PC-9 (cell line): ENCODE measurements at regions not wholly inside any gene's neighbourhood (a gene's known extent, or its start where the extent isn't known, plus 50 kb on each side); places are given as distances from the start of the nearest gene placed in this dataset.
"Not testable (repeated sequence)": the region's sequence is repeated elsewhere in the genome, so short reads cannot be mapped to it uniquely, and the experiment has no call there.

Source experiments
- BruUV-seq: library from RNA; stranded (reverse); fragments of 400-500 nt; replicated peaks from 2 replicates; lab custom pipeline; 2021; lab: Mats Ljungman, UMichigan
- CTCF ChIA-PET: fragments of 300-600 bp; sonication (Branson Sonifier 250); formaldehyde crosslinking; loops from one replicate; lab custom pipeline; 2022; ENCODE audit warnings: antibody characterized with exemption; lab: Charles Lee
- POLR2A ChIA-PET: fragments of 300-600 bp; sonication (Branson Sonifier 250); formaldehyde crosslinking; loops from one replicate; lab custom pipeline; 2022; ENCODE audit warnings: antibody characterized with exemption; ENCODE audit not compliant: unreplicated experiment; lab: Charles Lee
- DNase-seq, 2 experiments: peaks; one replicate each; pipeline versions ENCODE4 v3.0.0 to v3.0.0-alpha.2; 2015 to 2022; ENCODE audit warnings: mixed read lengths in 1 of 2
- H2AFZ ChIP-seq: fragments of 200-600 bp; sonication (generic); 2 replicates; pipeline ENCODE4 v1.8.1; 2017; ENCODE audit warnings: antibody characterized with exemption
- H3F3A ChIP-seq: fragments of 200-600 bp; sonication (generic); 2 replicates; pipeline ENCODE4 v1.8.1; 2017; ENCODE audit warnings: antibody characterized with exemption, mild to moderate bottlenecking, low read depth; ENCODE audit not compliant: insufficient read depth
- H3K27ac ChIP-seq: fragments of 200-600 bp; sonication (generic); 2 replicates; pipeline ENCODE4 v1.6.1; 2016; ENCODE audit warnings: mixed run types
- H3K27me3 ChIP-seq: fragments of 200-600 bp; sonication (generic); 2 replicates; pipeline ENCODE4 v1.6.1; 2016; ENCODE audit warnings: low read depth, mixed run types; ENCODE audit not compliant: insufficient read depth
- H3K36me3 ChIP-seq: fragments of 200-600 bp; sonication (generic); 2 replicates; pipeline ENCODE4 v1.6.1; 2016; ENCODE audit warnings: low read depth, mixed run types
- H3K4me1 ChIP-seq: fragments of 200-600 bp; sonication (generic); replicated peaks from 2 replicates; pipeline ENCODE4 v1.6.1; 2016; ENCODE audit warnings: mixed run types; ENCODE audit not compliant: insufficient read depth
- H3K4me2 ChIP-seq: fragments of 200-600 bp; sonication (generic); 2 replicates; pipeline ENCODE4 v1.6.1; 2017; ENCODE audit warnings: mixed run types
- H3K4me3 ChIP-seq: fragments of 200-600 bp; sonication (generic); 2 replicates; pipeline ENCODE4 v1.6.1; 2016; ENCODE audit warnings: mixed run types
- H3K79me2 ChIP-seq: fragments of 200-600 bp; sonication (generic); 2 replicates; pipeline ENCODE4 v1.6.1; 2017; ENCODE audit warnings: low read depth, mixed run types
- H3K9me2 ChIP-seq: fragments of 200-600 bp; sonication (generic); 2 replicates; pipeline ENCODE4 v1.8.1; 2017; ENCODE audit warnings: mild to moderate bottlenecking; ENCODE audit not compliant: insufficient read depth
- H3K9me3 ChIP-seq: fragments of 200-600 bp; sonication (generic); 2 replicates; pipeline ENCODE4 v1.8.1; 2016; ENCODE audit warnings: low read depth; ENCODE audit not compliant: insufficient read depth
- H4K20me1 ChIP-seq: fragments of 200-600 bp; sonication (generic); 2 replicates; pipeline ENCODE4 v1.8.1; 2017; ENCODE audit not compliant: insufficient read depth
- EZH2 ChIP-seq: fragments of 200-600 bp; sonication (generic); IDR thresholded peaks from 2 replicates; pipeline ENCODE4 v1.8.0; 2017; ENCODE audit warnings: antibody characterized with exemption, low read depth
- intact Hi-C: fragments of 100-400 bp; cut with micrococcal nuclease; formaldehyde crosslinking; loops from one replicate; pipeline ENCODE4 v1.10.0; 2022; ENCODE audit not compliant: unreplicated experiment
- TF ChIP-seq, protein P1 (sequence below): fragments of 200-600 bp; sonication (generic); conservative IDR thresholded peaks from 2 replicates; pipeline ENCODE4 v1.6.1; 2017; ENCODE audit warnings: mixed run types, antibody characterized with exemption, mild to moderate bottlenecking, moderate library complexity

DNA sequence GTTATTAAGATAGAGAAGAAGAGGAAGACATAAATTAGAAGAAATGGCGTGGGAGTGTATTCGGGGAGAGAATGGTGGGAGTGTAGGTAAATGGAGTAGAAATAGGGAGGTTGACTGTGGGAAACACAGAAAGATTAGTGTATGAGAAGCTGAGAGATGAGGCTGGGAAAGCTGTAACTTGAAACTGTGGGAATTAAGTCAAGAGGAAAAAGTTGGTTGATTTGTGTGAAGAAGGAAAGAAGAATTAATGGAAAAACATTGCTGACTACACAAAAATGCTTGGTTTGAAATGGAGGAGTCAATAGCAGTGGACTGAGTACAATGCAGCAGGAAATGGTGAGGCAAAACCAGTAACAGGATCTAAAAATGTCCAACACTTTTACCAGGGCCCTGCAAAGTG is 448.3 kb downstream of the PTPRC start:
- H3K27me3 ChIP-seq, result no peaks in the 10 kb centered on the region
- H3K9me3 ChIP-seq, result no peaks in the 10 kb centered on the region
- H3K79me2 ChIP-seq, result no peaks in the 10 kb centered on the region
- no peak overlapping the region for H3K4me3 ChIP-seq
- H2AFZ ChIP-seq, result no peak overlapping the region
- intact Hi-C loops, result no loop called here
- TF ChIP-seq, protein P1, sequence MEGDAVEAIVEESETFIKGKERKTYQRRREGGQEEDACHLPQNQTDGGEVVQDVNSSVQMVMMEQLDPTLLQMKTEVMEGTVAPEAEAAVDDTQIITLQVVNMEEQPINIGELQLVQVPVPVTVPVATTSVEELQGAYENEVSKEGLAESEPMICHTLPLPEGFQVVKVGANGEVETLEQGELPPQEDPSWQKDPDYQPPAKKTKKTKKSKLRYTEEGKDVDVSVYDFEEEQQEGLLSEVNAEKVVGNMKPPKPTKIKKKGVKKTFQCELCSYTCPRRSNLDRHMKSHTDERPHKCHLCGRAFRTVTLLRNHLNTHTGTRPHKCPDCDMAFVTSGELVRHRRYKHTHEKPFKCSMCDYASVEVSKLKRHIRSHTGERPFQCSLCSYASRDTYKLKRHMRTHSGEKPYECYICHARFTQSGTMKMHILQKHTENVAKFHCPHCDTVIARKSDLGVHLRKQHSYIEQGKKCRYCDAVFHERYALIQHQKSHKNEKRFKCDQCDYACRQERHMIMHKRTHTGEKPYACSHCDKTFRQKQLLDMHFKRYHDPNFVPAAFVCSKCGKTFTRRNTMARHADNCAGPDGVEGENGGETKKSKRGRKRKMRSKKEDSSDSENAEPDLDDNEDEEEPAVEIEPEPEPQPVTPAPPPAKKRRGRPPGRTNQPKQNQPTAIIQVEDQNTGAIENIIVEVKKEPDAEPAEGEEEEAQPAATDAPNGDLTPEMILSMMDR, result no peak
- TF ChIP-seq EZH2, result no peak
- no peak overlapping the region for H3K27ac ChIP-seq
- ChIA-PET CTCF (no interaction called here), POLR2A (no interaction called here)
- H3K4me2 ChIP-seq, result no peak overlapping the region
- H3K36me3 ChIP-seq, result no peaks in the 10 kb centered on the region
- no peaks in the 10 kb centered on the region for H4K20me1 ChIP-seq
- BruUV-seq, result no TSS peak
- H3K9me2 ChIP-seq, result no peaks in the 10 kb centered on the region; the same call in 1 of the 2 replicates
- DNase-seq, result no peak
- no peaks in the 10 kb centered on the region for H3K4me1 ChIP-seq
- H3F3A ChIP-seq, result no peaks in the 10 kb centered on the region

DNA sequence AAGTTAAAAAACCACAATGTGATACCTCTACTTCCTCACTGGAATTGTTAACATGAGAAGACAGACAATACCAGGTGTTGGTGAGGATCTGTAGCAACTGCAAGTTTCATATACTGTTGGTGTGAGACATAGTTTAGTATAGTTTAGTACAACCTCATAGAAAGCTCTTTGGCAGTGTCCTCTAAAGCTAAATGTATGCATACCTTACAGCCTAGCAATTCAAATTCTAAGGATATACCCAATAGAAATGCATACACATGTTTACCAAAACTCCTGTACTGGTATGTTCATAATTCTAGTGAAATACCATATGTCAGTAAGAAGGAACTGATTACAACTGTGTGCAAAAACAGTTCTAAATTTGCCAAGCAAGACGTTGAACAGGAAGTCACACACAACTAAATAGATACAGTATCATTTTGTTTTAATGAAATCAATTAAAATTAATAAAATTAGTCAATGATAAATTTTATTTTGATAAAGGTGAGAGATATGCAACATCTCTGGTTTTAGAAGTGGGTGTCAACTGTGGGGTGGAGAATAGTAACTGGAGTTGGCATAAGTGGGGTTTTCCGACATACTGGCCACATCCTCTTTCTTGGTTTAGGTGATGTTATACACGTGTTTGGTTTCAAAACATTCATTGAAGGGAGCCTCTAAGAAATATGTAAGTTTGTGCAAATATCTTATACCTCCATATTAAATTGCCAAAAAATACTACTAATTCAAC is 450.7 kb downstream of the PTPRC start:
- Histone ChIP-seq H3K79me2 (no peaks in the 10 kb centered on the region), H3K36me3 (no peaks in the 10 kb centered on the region), H3K4me2 (no peak overlapping the region), H2AFZ (no peak overlapping the region; the same call in 1 of the 2 replicates), H3F3A (no peaks in the 10 kb centered on the region), H3K27ac (no peak overlapping the region), H4K20me1 (no peaks in the 10 kb centered on the region), H3K27me3 (no peaks in the 10 kb centered on the region), H3K9me2 (no peaks in the 10 kb centered on the region; the same call in 1 of the 2 replicates), H3K9me3 (no peaks in the 10 kb centered on the region), H3K4me1 (no peaks in the 10 kb centered on the region), H3K4me3 (no peak overlapping the region)
- CTCF ChIA-PET, result no interaction called here
- no TSS peak for BruUV-seq
- intact Hi-C loops, result no loop called here
- no peak for DNase-seq
- POLR2A ChIA-PET, result no interaction called here
- TF ChIP-seq EZH2, result no peak
- TF ChIP-seq, protein P1, result no peak

DNA sequence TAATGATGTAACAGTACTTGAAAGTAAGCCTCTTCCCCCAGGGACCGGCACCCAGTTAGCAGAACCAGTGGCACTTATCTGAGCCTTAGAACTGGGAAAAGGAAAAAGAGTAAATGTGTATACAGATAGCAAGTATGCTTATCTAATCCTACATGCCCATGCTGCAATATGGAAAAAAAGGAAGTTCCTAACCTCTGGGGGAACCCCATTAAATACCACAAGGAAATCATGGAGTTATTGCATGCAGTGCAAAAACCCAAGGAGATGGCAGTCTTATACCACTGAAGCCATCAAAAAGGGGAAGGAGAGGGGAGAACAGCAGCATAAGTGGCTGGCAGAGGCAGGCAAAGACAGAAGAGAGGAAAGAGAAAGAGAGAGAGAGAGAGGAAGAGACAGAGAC is 456.8 kb downstream of the PTPRC start:
- POLR2A ChIA-PET, H3K79me2 ChIP-seq, CTCF ChIA-PET, intact Hi-C loops, H3K4me1 ChIP-seq, H3K9me2 ChIP-seq, H3K27me3 ChIP-seq, DNase-seq, BruUV-seq, H3K4me3 ChIP-seq, H3K36me3 ChIP-seq, H4K20me1 ChIP-seq, H3K9me3 ChIP-seq, H3K27ac ChIP-seq, H3F3A ChIP-seq, H2AFZ ChIP-seq, H3K4me2 ChIP-seq: not testable (repeated sequence)

DNA sequence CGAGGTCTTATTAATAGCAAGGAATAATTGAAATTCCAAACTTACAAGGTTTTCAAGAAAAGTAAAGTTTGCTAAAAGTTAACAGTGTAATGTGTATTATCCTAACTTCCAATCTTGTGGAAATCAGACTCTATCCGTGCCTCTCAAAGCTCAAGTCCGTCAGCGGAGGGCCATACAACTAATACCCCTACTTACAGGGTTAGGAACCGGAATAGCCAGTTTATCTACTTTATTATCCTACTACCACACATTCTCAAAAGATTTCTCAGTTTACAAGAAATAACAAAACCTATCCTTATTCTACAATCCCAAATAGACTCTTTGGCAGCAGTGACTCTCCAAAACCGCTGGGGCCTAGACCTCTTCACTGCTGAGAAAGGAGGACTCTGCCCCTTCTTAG is 457.8 kb downstream of the PTPRC start:
- no peak overlapping the region for H3K4me3 ChIP-seq
- H2AFZ ChIP-seq, result no peak overlapping the region; the same call in 1 of the 2 replicates
- H3K79me2 ChIP-seq, result no peaks in the 10 kb centered on the region
- no peak overlapping the region for H3K4me2 ChIP-seq
- H3K36me3 ChIP-seq, result no peaks in the 10 kb centered on the region
- no peak for DNase-seq
- BruUV-seq, result no TSS peak
- CTCF ChIA-PET, result no interaction called here
- no peaks in the 10 kb centered on the region for H4K20me1 ChIP-seq
- H3F3A ChIP-seq, result no peaks in the 10 kb centered on the region
- TF ChIP-seq EZH2, result no peak
- TF ChIP-seq, protein P1, result no peak
- no peaks in the 10 kb centered on the region for H3K27me3 ChIP-seq
- H3K4me1 ChIP-seq, result no peaks in the 10 kb centered on the region
- H3K27ac ChIP-seq, result no peak overlapping the region
- no peaks in the 10 kb centered on the region for H3K9me3 ChIP-seq
- no peaks in the 10 kb centered on the region for H3K9me2 ChIP-seq
- POLR2A ChIA-PET, result no interaction called here
- intact Hi-C loops, result no loop called here
